ENCODE measurements at regions not wholly inside any gene's neighbourhood (a gene's known extent, or its start where the extent isn't known, plus 50 kb on each side); places are given as distances from the start of the nearest gene placed in this dataset.

DNA sequence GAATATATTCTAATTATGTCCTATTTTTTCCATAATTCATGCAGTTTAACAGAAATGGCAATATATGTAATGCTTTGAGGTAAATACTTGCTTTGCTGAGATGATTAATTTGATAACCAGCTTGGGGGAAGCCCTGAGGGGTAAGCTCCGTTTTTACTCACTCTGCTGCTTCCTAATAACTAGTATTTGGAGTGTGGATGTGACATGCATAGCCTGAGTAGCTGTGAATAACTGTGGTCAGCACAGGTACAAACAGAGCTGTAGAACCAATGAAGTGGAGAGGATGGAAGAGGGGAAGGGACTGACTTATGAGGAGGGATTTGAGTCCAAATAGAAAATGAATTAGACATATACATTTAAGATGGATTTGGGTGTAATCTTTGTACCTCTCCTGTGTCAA is 1495.5 kb upstream of the DDX18 start:
- TF ChIP-seq, protein P1, sequence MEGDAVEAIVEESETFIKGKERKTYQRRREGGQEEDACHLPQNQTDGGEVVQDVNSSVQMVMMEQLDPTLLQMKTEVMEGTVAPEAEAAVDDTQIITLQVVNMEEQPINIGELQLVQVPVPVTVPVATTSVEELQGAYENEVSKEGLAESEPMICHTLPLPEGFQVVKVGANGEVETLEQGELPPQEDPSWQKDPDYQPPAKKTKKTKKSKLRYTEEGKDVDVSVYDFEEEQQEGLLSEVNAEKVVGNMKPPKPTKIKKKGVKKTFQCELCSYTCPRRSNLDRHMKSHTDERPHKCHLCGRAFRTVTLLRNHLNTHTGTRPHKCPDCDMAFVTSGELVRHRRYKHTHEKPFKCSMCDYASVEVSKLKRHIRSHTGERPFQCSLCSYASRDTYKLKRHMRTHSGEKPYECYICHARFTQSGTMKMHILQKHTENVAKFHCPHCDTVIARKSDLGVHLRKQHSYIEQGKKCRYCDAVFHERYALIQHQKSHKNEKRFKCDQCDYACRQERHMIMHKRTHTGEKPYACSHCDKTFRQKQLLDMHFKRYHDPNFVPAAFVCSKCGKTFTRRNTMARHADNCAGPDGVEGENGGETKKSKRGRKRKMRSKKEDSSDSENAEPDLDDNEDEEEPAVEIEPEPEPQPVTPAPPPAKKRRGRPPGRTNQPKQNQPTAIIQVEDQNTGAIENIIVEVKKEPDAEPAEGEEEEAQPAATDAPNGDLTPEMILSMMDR (IDR thresholded peaks at IDR 0.05; ENCODE audit: low read depth, low read length) = no peak
- DNase-seq (ENCODE audit: low read depth in 2 of 2) = no peak

DNA sequence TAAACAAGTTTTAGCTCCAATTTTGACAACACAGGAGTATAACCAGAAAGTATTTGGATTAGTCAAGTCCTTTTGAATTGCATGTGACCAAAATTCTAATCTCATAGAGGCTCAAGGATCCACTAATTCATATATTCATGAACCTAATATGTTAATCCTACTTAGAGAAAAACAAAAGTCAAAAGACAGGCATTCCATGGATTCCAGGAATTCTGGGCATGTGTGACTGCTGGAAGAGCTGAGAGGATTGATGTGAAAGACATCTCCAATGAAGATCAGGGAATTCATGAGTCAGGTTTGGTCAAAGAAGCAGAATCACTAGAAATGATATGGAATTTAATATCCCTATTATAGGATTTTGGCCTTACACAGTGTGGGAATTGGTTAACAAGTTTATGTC is 1494.6 kb upstream of the DDX18 start:
- TF ChIP-seq, protein P1 (IDR thresholded peaks at IDR 0.05; ENCODE audit: low read depth, low read length) = no peak
- no peak for DNase-seq (ENCODE audit: low read depth in 2 of 2)
- H3K4me3 ChIP-seq (replicated peaks in 1 of 2; ENCODE audit: low read depth in 2 of 2, low read length in 2 of 2) = no peak overlapping the region

More for the DNA sequence above, 1495.5 kb upstream of the DDX18 start:
- no peak overlapping the region for H3K4me3 ChIP-seq (replicated peaks in 1 of 2; ENCODE audit: low read depth in 2 of 2, low read length in 2 of 2)

DNA sequence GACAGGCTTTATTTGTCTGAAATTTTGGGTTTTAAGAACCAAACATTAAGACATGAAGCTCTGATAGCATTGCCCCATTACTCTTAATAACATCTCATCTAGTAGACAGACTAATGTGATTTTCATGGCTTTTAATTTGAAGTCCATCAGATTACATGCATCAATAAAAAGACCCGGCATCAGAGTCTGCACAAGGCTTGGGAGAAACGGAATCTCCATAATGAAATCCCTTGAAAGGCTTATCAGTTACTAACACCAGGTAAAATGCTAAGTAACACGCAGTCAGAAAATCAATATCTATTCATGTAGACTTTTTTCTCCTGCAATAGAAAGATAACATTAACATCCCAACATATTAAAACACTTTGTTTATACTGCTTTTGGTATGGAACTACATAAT is 1485.2 kb upstream of the DDX18 start:
- TF ChIP-seq, protein P1 (IDR thresholded peaks at IDR 0.05; ENCODE audit: low read depth, low read length) = no peak
- H3K4me3 ChIP-seq (replicated peaks in 1 of 2; ENCODE audit: low read depth in 2 of 2, low read length in 2 of 2) = no peak overlapping the region
- no peak for DNase-seq (ENCODE audit: low read depth in 2 of 2)

DNA sequence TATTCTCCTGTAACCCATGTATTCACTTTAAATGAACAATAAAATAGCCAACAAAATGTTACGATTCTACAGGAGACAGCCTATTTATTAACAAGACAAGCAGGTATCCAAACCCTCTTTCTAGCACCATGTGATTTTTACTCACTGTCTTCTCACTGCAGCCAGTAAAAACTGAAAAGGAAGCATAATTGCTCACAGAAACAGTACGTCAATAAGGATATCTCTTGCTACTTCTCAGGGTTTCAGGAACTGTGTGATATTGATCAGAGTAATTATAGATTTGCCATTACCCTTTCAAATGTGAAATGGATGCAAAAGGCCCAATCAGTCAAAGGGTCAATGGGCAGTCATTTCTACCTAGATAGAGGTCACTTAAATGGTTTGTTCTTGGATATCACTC is 1473.8 kb upstream of the DDX18 start:
- no peak overlapping the region for H3K4me3 ChIP-seq (replicated peaks in 1 of 2; ENCODE audit: low read depth in 2 of 2, low read length in 2 of 2)
- DNase-seq (ENCODE audit: low read depth in 2 of 2) = no peak
- TF ChIP-seq, protein P1 (IDR thresholded peaks at IDR 0.05; ENCODE audit: low read depth, low read length) = no peak

DNA sequence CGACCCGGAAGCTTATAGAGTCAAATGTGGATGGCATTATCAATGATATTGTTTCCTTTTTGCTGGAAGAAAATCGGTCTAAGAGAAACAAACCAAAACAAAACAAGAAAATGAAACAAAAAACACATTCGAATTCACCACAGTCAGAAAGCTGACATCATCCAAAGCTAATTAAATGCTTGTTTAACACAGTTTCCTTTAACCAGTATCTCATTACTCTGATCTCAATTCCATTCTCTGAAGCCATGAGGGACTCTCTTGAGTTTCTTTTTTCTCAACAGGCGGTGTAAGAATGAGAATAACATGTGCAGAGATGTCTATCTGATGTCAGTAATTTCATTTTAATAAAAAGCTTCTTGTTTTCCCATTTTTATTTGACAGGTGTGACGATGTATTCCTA is 1448.3 kb upstream of the DDX18 start:
- H3K4me3 ChIP-seq (replicated peaks in 1 of 2; ENCODE audit: low read depth in 2 of 2, low read length in 2 of 2) = no peak overlapping the region
- no peak for DNase-seq (ENCODE audit: low read depth in 2 of 2)
- TF ChIP-seq, protein P1 (IDR thresholded peaks at IDR 0.05; ENCODE audit: low read depth, low read length) = no peak

DNA sequence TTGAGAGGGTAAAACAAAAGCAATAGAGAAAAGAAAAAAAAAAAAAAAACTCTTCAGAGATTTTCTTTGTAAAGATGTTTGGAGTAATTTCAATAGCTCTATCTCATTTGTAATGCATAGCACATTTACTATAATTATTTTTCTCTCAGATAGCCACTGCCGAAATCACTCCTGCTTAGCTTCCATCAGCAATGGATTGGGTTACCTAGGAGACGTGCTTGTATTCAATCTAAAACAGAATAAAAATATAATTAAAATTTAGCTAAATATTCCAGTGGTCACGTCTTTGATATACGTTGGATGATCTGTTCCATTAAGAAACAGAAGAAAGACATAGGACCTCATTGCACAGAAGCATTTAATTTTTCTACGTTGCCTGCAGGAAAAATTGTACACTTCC is 1435.7 kb upstream of the DDX18 start:
- TF ChIP-seq, protein P1 (IDR thresholded peaks at IDR 0.05; ENCODE audit: low read depth, low read length) = no peak
- H3K4me3 ChIP-seq (replicated peaks in 1 of 2; ENCODE audit: low read depth in 2 of 2, low read length in 2 of 2) = no peak overlapping the region
- no peak for DNase-seq (ENCODE audit: low read depth in 2 of 2)

DNA sequence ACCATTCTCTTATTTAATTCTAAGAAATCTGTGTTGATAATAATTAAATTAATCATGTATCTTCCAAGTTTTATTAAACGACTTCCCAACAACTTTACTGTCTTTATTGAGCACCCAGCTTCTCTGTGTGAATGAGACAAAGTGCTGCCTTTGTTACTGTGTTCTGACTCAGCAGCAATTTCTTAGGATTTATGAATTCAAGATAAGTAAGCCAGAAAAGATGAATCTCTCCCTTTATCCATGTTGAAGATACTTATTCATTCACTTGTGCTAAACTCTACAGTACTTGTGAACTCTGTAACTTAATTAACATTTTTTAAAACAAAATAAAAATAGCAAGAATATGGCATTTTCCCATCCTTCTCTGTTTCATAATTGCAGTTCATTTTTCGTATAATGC is 1403.3 kb upstream of the DDX18 start:
- TF ChIP-seq, protein P1 (IDR thresholded peaks at IDR 0.05; ENCODE audit: low read depth, low read length) = no peak
- no peak overlapping the region for H3K4me3 ChIP-seq (replicated peaks in 1 of 2; ENCODE audit: low read depth in 2 of 2, low read length in 2 of 2)
- DNase-seq (ENCODE audit: low read depth in 2 of 2) = no peak
